ENCODE measurements at regions not wholly inside any gene's neighbourhood (a gene's known extent, or its start where the extent isn't known, plus 50 kb on each side); places are given as distances from the start of the nearest gene placed in this dataset.

GRCh38 chr5:68433923-68434879 is 218.6 kb downstream of the PIK3R1 start:
- Histone ChIP-seq H3K4me1 (ENCODE audit: control insufficient read depth in 1 of 2, insufficient read depth in 2 of 2, low read length in 2 of 2) (no peaks in the 10 kb centered on the region), H3K36me3 (ENCODE audit: control insufficient read depth in 1 of 2, insufficient read depth in 2 of 2, low read length in 2 of 2) (no peaks in the 10 kb centered on the region), H3K27me3 (ENCODE audit: low read depth, low read length) (no peaks in the 10 kb centered on the region), H3K27ac (ENCODE audit: low read length) (peak overlapping the region; percentile 56), H3K9me3 (ENCODE audit: control insufficient read depth in 1 of 2, low read length in 2 of 2) (no peaks in the 10 kb centered on the region), H3K4me3 (ENCODE audit: low read depth in 1 of 2, low read length in 2 of 2) (no peak overlapping the region)

GRCh38 chr5:68435611-68436010 is 220.1 kb downstream of the PIK3R1 start:
- no peaks in the 10 kb centered on the region for H3K4me1 ChIP-seq (ENCODE audit: control insufficient read depth in 1 of 2, insufficient read depth in 2 of 2, low read length in 2 of 2)
- H3K27me3 ChIP-seq (ENCODE audit: low read depth, low read length): no peaks in the 10 kb centered on the region
- no peak overlapping the region for H3K27ac ChIP-seq (ENCODE audit: low read length)
- no peak overlapping the region for H3K4me3 ChIP-seq (ENCODE audit: low read depth in 1 of 2, low read length in 2 of 2)
- H3K9me3 ChIP-seq (ENCODE audit: control insufficient read depth in 1 of 2, low read length in 2 of 2): no peaks in the 10 kb centered on the region
- no peaks in the 10 kb centered on the region for H3K36me3 ChIP-seq (ENCODE audit: control insufficient read depth in 1 of 2, insufficient read depth in 2 of 2, low read length in 2 of 2)

- no peaks in the 10 kb centered on the region for H3K4me1 ChIP-seq (ENCODE audit: control insufficient read depth in 1 of 2, insufficient read depth in 2 of 2, low read length in 2 of 2)
- no peaks in the 10 kb centered on the region for H3K36me3 ChIP-seq (ENCODE audit: control insufficient read depth in 1 of 2, insufficient read depth in 2 of 2, low read length in 2 of 2)
- no peak overlapping the region for H3K4me3 ChIP-seq (ENCODE audit: low read depth in 1 of 2, low read length in 2 of 2)
- no peak overlapping the region for H3K27ac ChIP-seq (ENCODE audit: low read length)
- H3K9me3 ChIP-seq (ENCODE audit: control insufficient read depth in 1 of 2, low read length in 2 of 2): no peaks in the 10 kb centered on the region
- H3K27me3 ChIP-seq (ENCODE audit: low read depth, low read length): no peaks in the 10 kb centered on the region
Observed at GRCh38 chr5:68436686-68437520, 221.3 kb downstream of the PIK3R1 start.

- Histone ChIP-seq H3K4me3 (ENCODE audit: low read depth in 1 of 2, low read length in 2 of 2) (no peak overlapping the region), H3K4me1 (ENCODE audit: control insufficient read depth in 1 of 2, insufficient read depth in 2 of 2, low read length in 2 of 2) (no peaks in the 10 kb centered on the region), H3K36me3 (ENCODE audit: control insufficient read depth in 1 of 2, insufficient read depth in 2 of 2, low read length in 2 of 2) (no peaks in the 10 kb centered on the region), H3K27me3 (ENCODE audit: low read depth, low read length) (no peaks in the 10 kb centered on the region), H3K9me3 (ENCODE audit: control insufficient read depth in 1 of 2, low read length in 2 of 2) (no peaks in the 10 kb centered on the region), H3K27ac (ENCODE audit: low read length) (no peak overlapping the region)
Observed at GRCh38 chr5:68438876-68439275, 223.3 kb downstream of the PIK3R1 start.

- Histone ChIP-seq H3K27ac (ENCODE audit: low read length) (no peak overlapping the region), H3K9me3 (ENCODE audit: control insufficient read depth in 1 of 2, low read length in 2 of 2) (no peaks in the 10 kb centered on the region), H3K4me1 (ENCODE audit: control insufficient read depth in 1 of 2, insufficient read depth in 2 of 2, low read length in 2 of 2) (no peaks in the 10 kb centered on the region), H3K27me3 (ENCODE audit: low read depth, low read length) (no peaks in the 10 kb centered on the region), H3K36me3 (ENCODE audit: control insufficient read depth in 1 of 2, insufficient read depth in 2 of 2, low read length in 2 of 2) (no peaks in the 10 kb centered on the region), H3K4me3 (ENCODE audit: low read depth in 1 of 2, low read length in 2 of 2) (no peak overlapping the region)
Observed at GRCh38 chr5:68440245-68440644, 224.7 kb downstream of the PIK3R1 start.

GRCh38 chr5:68440651-68441050 is 225.1 kb downstream of the PIK3R1 start:
- Histone ChIP-seq H3K36me3 (ENCODE audit: control insufficient read depth in 1 of 2, insufficient read depth in 2 of 2, low read length in 2 of 2) (no peaks in the 10 kb centered on the region), H3K4me3 (ENCODE audit: low read depth in 1 of 2, low read length in 2 of 2) (no peak overlapping the region), H3K27me3 (ENCODE audit: low read depth, low read length) (no peaks in the 10 kb centered on the region), H3K27ac (ENCODE audit: low read length) (no peak overlapping the region), H3K9me3 (ENCODE audit: control insufficient read depth in 1 of 2, low read length in 2 of 2) (no peaks in the 10 kb centered on the region), H3K4me1 (ENCODE audit: control insufficient read depth in 1 of 2, insufficient read depth in 2 of 2, low read length in 2 of 2) (no peaks in the 10 kb centered on the region)

GRCh38 chr5:68441309-68442073 is 225.9 kb downstream of the PIK3R1 start:
- H3K27me3 ChIP-seq (ENCODE audit: low read depth, low read length): no peaks in the 10 kb centered on the region
- no peaks in the 10 kb centered on the region for H3K36me3 ChIP-seq (ENCODE audit: control insufficient read depth in 1 of 2, insufficient read depth in 2 of 2, low read length in 2 of 2)
- H3K4me1 ChIP-seq (ENCODE audit: control insufficient read depth in 1 of 2, insufficient read depth in 2 of 2, low read length in 2 of 2): no peaks in the 10 kb centered on the region
- H3K9me3 ChIP-seq (ENCODE audit: control insufficient read depth in 1 of 2, low read length in 2 of 2): no peaks in the 10 kb centered on the region
- no peak overlapping the region for H3K27ac ChIP-seq (ENCODE audit: low read length)
- no peak overlapping the region for H3K4me3 ChIP-seq (ENCODE audit: low read depth in 1 of 2, low read length in 2 of 2)

GRCh38 chr5:68443091-68443490 is 227.5 kb downstream of the PIK3R1 start:
- Histone ChIP-seq H3K4me3 (ENCODE audit: low read depth in 1 of 2, low read length in 2 of 2) (no peak overlapping the region), H3K27me3 (ENCODE audit: low read depth, low read length) (no peaks in the 10 kb centered on the region), H3K9me3 (ENCODE audit: control insufficient read depth in 1 of 2, low read length in 2 of 2) (no peaks in the 10 kb centered on the region), H3K27ac (ENCODE audit: low read length) (no peak overlapping the region), H3K36me3 (ENCODE audit: control insufficient read depth in 1 of 2, insufficient read depth in 2 of 2, low read length in 2 of 2) (no peaks in the 10 kb centered on the region), H3K4me1 (ENCODE audit: control insufficient read depth in 1 of 2, insufficient read depth in 2 of 2, low read length in 2 of 2) (no peaks in the 10 kb centered on the region)

- H3K36me3 ChIP-seq (ENCODE audit: control insufficient read depth in 1 of 2, insufficient read depth in 2 of 2, low read length in 2 of 2): no peaks in the 10 kb centered on the region
- H3K4me3 ChIP-seq (ENCODE audit: low read depth in 1 of 2, low read length in 2 of 2): no peak overlapping the region
- H3K27me3 ChIP-seq (ENCODE audit: low read depth, low read length): no peaks in the 10 kb centered on the region
- H3K4me1 ChIP-seq (ENCODE audit: control insufficient read depth in 1 of 2, insufficient read depth in 2 of 2, low read length in 2 of 2): no peaks in the 10 kb centered on the region
- H3K9me3 ChIP-seq (ENCODE audit: control insufficient read depth in 1 of 2, low read length in 2 of 2): no peaks in the 10 kb centered on the region
- H3K27ac ChIP-seq (ENCODE audit: low read length): no peak overlapping the region
Observed at GRCh38 chr5:68444048-68444447, 228.5 kb downstream of the PIK3R1 start.

- H3K4me3 ChIP-seq (ENCODE audit: low read depth in 1 of 2, low read length in 2 of 2): no peak overlapping the region
- H3K27ac ChIP-seq (ENCODE audit: low read length): no peak overlapping the region
- no peaks in the 10 kb centered on the region for H3K9me3 ChIP-seq (ENCODE audit: control insufficient read depth in 1 of 2, low read length in 2 of 2)
Observed at GRCh38 chr5:68444833-68445232, 229.3 kb downstream of the PIK3R1 start.

More at GRCh38 chr5:68444833-68445232, 229.3 kb downstream of the PIK3R1 start:
- H3K27me3 ChIP-seq (ENCODE audit: low read depth, low read length): no peaks in the 10 kb centered on the region
- no peaks in the 10 kb centered on the region for H3K36me3 ChIP-seq (ENCODE audit: control insufficient read depth in 1 of 2, insufficient read depth in 2 of 2, low read length in 2 of 2)
- H3K4me1 ChIP-seq (ENCODE audit: control insufficient read depth in 1 of 2, insufficient read depth in 2 of 2, low read length in 2 of 2): no peaks in the 10 kb centered on the region
